Endothelial cell (in vitro differentiated cells): ENCODE measurements at regions not wholly inside any gene's neighbourhood (a gene's known extent, or its start where the extent isn't known, plus 50 kb on each side); places are given as distances from the start of the nearest gene placed in this dataset.

ENCODE experiments used
- DNase-seq: peaks from one replicate; pipeline ENCODE4 v3.0.0; 2021; ENCODE audit warnings: low spot score
- H3K27ac Mint-ChIP-seq: one replicate; pipeline ENCODE4 v1.8.0; 2021; ENCODE audit warnings: mixed read lengths, inconsistent platforms; ENCODE audit not compliant: unreplicated experiment
- H3K27me3 Mint-ChIP-seq: one replicate; pipeline ENCODE4 v1.8.0; 2021; ENCODE audit warnings: mild to moderate bottlenecking, moderate library complexity, mixed read lengths, inconsistent platforms; ENCODE audit not compliant: unreplicated experiment
- H3K36me3 Mint-ChIP-seq: one replicate; pipeline ENCODE4 v1.8.0; 2021; ENCODE audit warnings: mild to moderate bottlenecking, low read depth, mixed read lengths, inconsistent platforms; ENCODE audit not compliant: unreplicated experiment
- H3K4me1 Mint-ChIP-seq: one replicate; pipeline ENCODE4 v1.8.0; 2021; ENCODE audit warnings: mild to moderate bottlenecking, mixed read lengths, inconsistent platforms; ENCODE audit not compliant: unreplicated experiment
- H3K4me3 Mint-ChIP-seq: one replicate; pipeline ENCODE4 v1.8.0; 2021; ENCODE audit warnings: mild to moderate bottlenecking, mixed read lengths, inconsistent platforms; ENCODE audit not compliant: unreplicated experiment
- H3K9me3 Mint-ChIP-seq: one replicate; pipeline ENCODE4 v1.8.0; 2021; ENCODE audit warnings: mixed read lengths, inconsistent platforms; ENCODE audit not compliant: unreplicated experiment
- CTCF ChIP-seq: fragments of 200-600 bp; sonication (generic); IDR thresholded peaks from one replicate; pipeline ENCODE4 v1.5.0; 2021; ENCODE audit warnings: antibody characterized with exemption; ENCODE audit not compliant: unreplicated experiment

- no peak overlapping the region for H3K27ac Mint-ChIP-seq
- peaks cover 16% of the 10 kb centered on the region for H3K27me3 Mint-ChIP-seq
- H3K4me3 Mint-ChIP-seq, result no peak overlapping the region
These were observed 177.9 kb downstream of the C9orf50 start for GRCh38 chr9:129442803-129443511.

GRCh38 chr9:129441852-129442251 is 179.0 kb downstream of the C9orf50 start:
- H3K4me1 Mint-ChIP-seq, result peaks cover 16% of the 10 kb centered on the region
- no peaks in the 10 kb centered on the region for H3K9me3 Mint-ChIP-seq
- H3K27me3 Mint-ChIP-seq, result peaks cover 20% of the 10 kb centered on the region
- TF ChIP-seq CTCF, result no peak
- no peak overlapping the region for H3K27ac Mint-ChIP-seq
- DNase-seq, result no peak
- no peak overlapping the region for H3K4me3 Mint-ChIP-seq
- H3K36me3 Mint-ChIP-seq, result peaks cover 4% of the 10 kb centered on the region

More at GRCh38 chr9:129442803-129443511, 177.9 kb downstream of the C9orf50 start:
- no peak for TF ChIP-seq CTCF
- DNase-seq, result no peak
- peaks cover 19% of the 10 kb centered on the region for H3K4me1 Mint-ChIP-seq
- peaks cover 4% of the 10 kb centered on the region for H3K36me3 Mint-ChIP-seq
- H3K9me3 Mint-ChIP-seq, result no peaks in the 10 kb centered on the region

- Mint-ChIP-seq H3K27ac (no peak overlapping the region), H3K9me3 (no peaks in the 10 kb centered on the region), H3K4me1 (peaks cover 19% of the 10 kb centered on the region), H3K36me3 (peaks cover 1% of the 10 kb centered on the region), H3K4me3 (no peak overlapping the region), H3K27me3 (peaks cover 29% of the 10 kb centered on the region)
- no peak for DNase-seq
- no peak for TF ChIP-seq CTCF
These were observed 180.3 kb downstream of the C9orf50 start for GRCh38 chr9:129440435-129441186.

GRCh38 chr9:129439242-129439641 is 181.7 kb downstream of the C9orf50 start:
- H3K4me3 Mint-ChIP-seq, result no peak overlapping the region
- no peaks in the 10 kb centered on the region for H3K36me3 Mint-ChIP-seq
- no peaks in the 10 kb centered on the region for H3K9me3 Mint-ChIP-seq
- H3K4me1 Mint-ChIP-seq, result peaks cover 19% of the 10 kb centered on the region
- DNase-seq, result no peak
- peaks cover 29% of the 10 kb centered on the region for H3K27me3 Mint-ChIP-seq
- no peak overlapping the region for H3K27ac Mint-ChIP-seq
- TF ChIP-seq CTCF, result no peak
